ENCODE measurements at regions not wholly inside any gene's neighbourhood (a gene's known extent, or its start where the extent isn't known, plus 50 kb on each side); places are given as distances from the start of the nearest gene placed in this dataset.

GRCh38 chr16:54212893-54213292 lies 73.7 kb downstream of the IRX3 start:
- no peak for FAIRE-seq
- no TSS peak for BruUV-seq (replicated peaks)

More at GRCh38 chr16:54212893-54213292, 73.7 kb downstream of the IRX3 start:
- no peaks in the 10 kb centered on the region for H3K36me3 ChIP-seq (ENCODE audit: control insufficient read depth in 2 of 2, extremely low read depth in 1 of 2, insufficient read depth in 2 of 2, low read length in 2 of 2)
- no peak overlapping the region for H3K27ac ChIP-seq (ENCODE audit: insufficient read depth, low read depth, low read length)
- peaks cover 0 to 1% of the 10 kb centered on the region in 2 experiments for H3K27me3 ChIP-seq (ENCODE audit: control insufficient read depth in 2 of 2, insufficient read depth in 2 of 2, low read length in 2 of 2)
- no peak overlapping the region for H3K4me3 ChIP-seq (replicated peaks in 1 of 3; ENCODE audit: insufficient read depth in 1 of 3, low read depth in 1 of 3, low read length in 3 of 3)
- no peak overlapping the region for H2AFZ ChIP-seq (ENCODE audit: low read depth, low read length)
- no peak for TF ChIP-seq EZH2 (IDR thresholded peaks at IDR 0.05; ENCODE audit: borderline replicate concordance, low read depth, low read length, severe bottlenecking)
- no peak for TF ChIP-seq POLR2AphosphoS5 (IDR thresholded peaks at IDR 0.05; ENCODE audit: insufficient read depth, low read depth, low read length)
- no peak for TF ChIP-seq FOS (IDR thresholded peaks at IDR 0.05; ENCODE audit: borderline replicate concordance, insufficient read depth, low read length)
- TF ChIP-seq JUN (IDR thresholded peaks at IDR 0.05; ENCODE audit: borderline replicate concordance, insufficient read depth, insufficient read length, low read depth) = no peak
- no peak for TF ChIP-seq GATA2 (IDR thresholded peaks at IDR 0.05; ENCODE audit: insufficient read depth, insufficient read length, low read depth, low read length)
- TF ChIP-seq MYC (IDR thresholded peaks at IDR 0.05; ENCODE audit: low read depth, low read length) = no peak
- TF ChIP-seq POLR2A (IDR thresholded peaks at IDR 0.05; ENCODE audit: low read depth, low read length) = no peak
- no peak for TF ChIP-seq MAX (IDR thresholded peaks at IDR 0.05; ENCODE audit: insufficient read depth, insufficient read length)
- no peak for TF ChIP-seq CTCF (IDR thresholded peaks at IDR 0.05; ENCODE audit: extremely low read depth in 1 of 2, insufficient read depth in 1 of 2, low read depth in 1 of 2, low read length in 2 of 2)
- H3K9me1 ChIP-seq (replicated peaks; ENCODE audit: control insufficient read depth, extremely low read depth, insufficient read depth, low read length) = no peaks in the 10 kb centered on the region
- no peaks in the 10 kb centered on the region for H4K20me1 ChIP-seq (replicated peaks; ENCODE audit: control insufficient read depth, extremely low read depth, insufficient read depth, low read length)
- intact Hi-C loops (cut with micrococcal nuclease) (no loop called here), dilution Hi-C loops (cut with MboI; ENCODE audit: extremely low pct_ligation_motif_present, low sequenced_read_pairs) (no loop called here)
- H3K79me2 ChIP-seq (ENCODE audit: control insufficient read depth, insufficient read depth, low read length) = no peaks in the 10 kb centered on the region
- DNase-seq (ENCODE audit: low read depth, low spot score) = no peak
- no peak overlapping the region for H3K9ac ChIP-seq (replicated peaks; ENCODE audit: extremely low read depth, insufficient read depth, low read length)
- H3K4me2 ChIP-seq (ENCODE audit: insufficient read depth, low read length) = no peak overlapping the region
- ChIA-PET CTCF (interaction anchor here (0.6 kb wide), 1 partner anchor 307 kb away, joined by 3 read pairs; no protein-coding TSS in a partner anchor), POLR2A (no interaction called here)
- no peaks in the 10 kb centered on the region for H3K9me3 ChIP-seq (replicated peaks; ENCODE audit: control insufficient read depth, insufficient read depth, low read length)
- no peaks in the 10 kb centered on the region for H3K4me1 ChIP-seq (ENCODE audit: control insufficient read depth, extremely low read depth, insufficient read depth, low read length)

Data from endothelial cell of umbilical vein (primary cell).